K562 (cell line): ENCODE measurements at regions not wholly inside any gene's neighbourhood (a gene's known extent, or its start where the extent isn't known, plus 50 kb on each side); places are given as distances from the start of the nearest gene placed in this dataset.

Experiments used
- CBFA2T2 ChIP-seq: fragments of 450-650 bp; conservative IDR thresholded peaks from 2 replicates; pipeline ENCODE4 v1.6.1; 2017; ENCODE audit warnings: mild to moderate bottlenecking
- CHD7 ChIP-seq: fragments of 200-600 bp; sonication (generic); IDR thresholded peaks from one replicate; pipeline ENCODE4 v1.6.1; 2012; ENCODE audit warnings: mild to moderate bottlenecking, low read depth, low read length, inconsistent platforms

- TF ChIP-seq CHD7 (no peak), CBFA2T2 (no peak)
Observed at GRCh38 chr17:71446645-71447437, 674.0 kb upstream of the SOX9 start (continued).
